OCI-LY3 (cell line): ENCODE measurements at regions not wholly inside any gene's neighbourhood (a gene's known extent, or its start where the extent isn't known, plus 50 kb on each side); places are given as distances from the start of the nearest gene placed in this dataset.

Experiments used
- EZH2phosphoT487 ChIP-seq: fragments of 200-600 bp; shearing (Covaris generic); IDR thresholded peaks from 2 replicates; pipeline ENCODE4 v1.6.1; 2018; ENCODE audit warnings: antibody characterized with exemption, mixed run types, low read depth
- TF ChIP-seq, protein P1 (sequence below): fragments of 200-600, 300-600 bp; sonication (generic); IDR thresholded peaks from 2 replicates; pipeline ENCODE4 v1.5.1; 2014; ENCODE audit warnings: antibody characterized with exemption, low read length, low read depth

DNA sequence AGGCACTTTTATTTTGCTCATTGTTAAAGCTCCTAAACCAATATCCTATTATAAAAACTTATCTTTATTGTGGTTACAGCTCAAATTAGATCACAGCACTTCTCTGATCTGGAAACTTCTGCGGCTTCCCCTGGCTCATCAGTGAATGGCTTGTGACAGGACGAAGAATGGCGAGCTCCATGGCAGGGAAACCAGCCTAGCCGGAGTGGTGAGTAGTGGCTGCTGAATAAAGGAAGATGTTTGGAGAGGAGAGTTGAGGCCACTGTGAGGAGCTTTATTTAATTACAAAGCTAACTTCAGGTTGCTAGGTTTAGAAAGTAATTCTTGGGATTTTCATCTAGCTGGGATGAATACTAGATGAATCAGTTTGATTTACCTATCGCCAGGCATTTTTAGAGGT, 213.5 kb downstream of the CYRIA start:
- TF ChIP-seq, protein P1, sequence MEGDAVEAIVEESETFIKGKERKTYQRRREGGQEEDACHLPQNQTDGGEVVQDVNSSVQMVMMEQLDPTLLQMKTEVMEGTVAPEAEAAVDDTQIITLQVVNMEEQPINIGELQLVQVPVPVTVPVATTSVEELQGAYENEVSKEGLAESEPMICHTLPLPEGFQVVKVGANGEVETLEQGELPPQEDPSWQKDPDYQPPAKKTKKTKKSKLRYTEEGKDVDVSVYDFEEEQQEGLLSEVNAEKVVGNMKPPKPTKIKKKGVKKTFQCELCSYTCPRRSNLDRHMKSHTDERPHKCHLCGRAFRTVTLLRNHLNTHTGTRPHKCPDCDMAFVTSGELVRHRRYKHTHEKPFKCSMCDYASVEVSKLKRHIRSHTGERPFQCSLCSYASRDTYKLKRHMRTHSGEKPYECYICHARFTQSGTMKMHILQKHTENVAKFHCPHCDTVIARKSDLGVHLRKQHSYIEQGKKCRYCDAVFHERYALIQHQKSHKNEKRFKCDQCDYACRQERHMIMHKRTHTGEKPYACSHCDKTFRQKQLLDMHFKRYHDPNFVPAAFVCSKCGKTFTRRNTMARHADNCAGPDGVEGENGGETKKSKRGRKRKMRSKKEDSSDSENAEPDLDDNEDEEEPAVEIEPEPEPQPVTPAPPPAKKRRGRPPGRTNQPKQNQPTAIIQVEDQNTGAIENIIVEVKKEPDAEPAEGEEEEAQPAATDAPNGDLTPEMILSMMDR, result no peak
- TF ChIP-seq EZH2phosphoT487, result no peak
